ENCODE measurements at regions not wholly inside any gene's neighbourhood (a gene's known extent, or its start where the extent isn't known, plus 50 kb on each side); places are given as distances from the start of the nearest gene placed in this dataset.

GRCh38 chr9:79796411-79796810 lies 224.6 kb downstream of the TLE4 start:
- TF ChIP-seq CTCF (IDR thresholded peaks at IDR 0.05) (no peak), POLR2A (IDR thresholded peaks at IDR 0.05) (no peak)

All from adrenal gland (tissue), 5 donors.